ENCODE measurements at regions not wholly inside any gene's neighbourhood (a gene's known extent, or its start where the extent isn't known, plus 50 kb on each side); places are given as distances from the start of the nearest gene placed in this dataset.

GRCh38 chr1:172980971-172981370, 69.8 kb downstream of the TNFSF18 start:
- H3K27me3 Mint-ChIP-seq (ENCODE audit: low read depth): no peaks in the 10 kb centered on the region

More at GRCh38 chr1:172980971-172981370, 69.8 kb downstream of the TNFSF18 start:
- H4K5ac ChIP-seq (ENCODE audit: insufficient read length, low read depth, low read length): no peak overlapping the region
- H3K79me2 ChIP-seq (ENCODE audit: insufficient read depth, low read length): no peaks in the 10 kb centered on the region
- no peak for TF ChIP-seq CTCF (conservative IDR thresholded peaks at IDR 0.05)
- no peak for DNase-seq
- H3K18ac ChIP-seq (ENCODE audit: insufficient read length, low read depth, low read length): no peak overlapping the region
- no peak overlapping the region for H2BK12ac ChIP-seq (ENCODE audit: insufficient read length, low read depth, low read length)
- no peak overlapping the region for H3T11ph ChIP-seq (ENCODE audit: low read length)
- H3K56ac ChIP-seq (ENCODE audit: insufficient read length, low read depth, low read length): no peak overlapping the region
- no peaks in the 10 kb centered on the region for H3K9me3 ChIP-seq (ENCODE audit: control insufficient read depth, low read depth, low read length)
- no peak overlapping the region for H3K4me3 Mint-ChIP-seq
- no peaks in the 10 kb centered on the region for H3K36me3 Mint-ChIP-seq (ENCODE audit: insufficient read depth in 1 of 3, low read depth in 3 of 3)
- WGBS (ENCODE audit: extremely low coverage, insufficient read length, low lambda C conversion rate): no CpG with 5 or more reads among the region's 2 CpGs
- H3K27me3 ChIP-seq (ENCODE audit: insufficient read depth, low read length): no peaks in the 10 kb centered on the region
- H4K8ac ChIP-seq (replicated peaks; ENCODE audit: insufficient read length, low read depth, low read length): no peak overlapping the region
- no peak overlapping the region for H3K27ac Mint-ChIP-seq
- no peak overlapping the region for H3K9ac ChIP-seq (ENCODE audit: extremely low read depth, insufficient read length, low read length)
- no peak overlapping the region for H3K4me2 ChIP-seq (ENCODE audit: insufficient read depth, insufficient read length, low read length)
- no peak overlapping the region for H2BK5ac ChIP-seq (ENCODE audit: insufficient read length, low read length)
- no peaks in the 10 kb centered on the region for H3K23me2 ChIP-seq (ENCODE audit: insufficient read length, low read depth, low read length, poor library complexity, severe bottlenecking)
- H2BK15ac ChIP-seq (ENCODE audit: low read depth, low read length): no peak overlapping the region
- H2AK5ac ChIP-seq (ENCODE audit: insufficient read length, low read length): no peak overlapping the region
- H3K23ac ChIP-seq (ENCODE audit: insufficient read length, low read depth, low read length): no peak overlapping the region
- no peak overlapping the region for H3K27ac ChIP-seq (ENCODE audit: insufficient read length, low read depth, low read length)
- no peaks in the 10 kb centered on the region for H4K20me1 ChIP-seq (ENCODE audit: control insufficient read depth, insufficient read depth, insufficient read length)
- H3K9me3 Mint-ChIP-seq: no peaks in the 10 kb centered on the region
- 0 out of 4 replicates have a peak, but pooled peaks cover 0 to 3% of the 10 kb centered on the region in 2 experiments for H3K4me1 Mint-ChIP-seq
- no peak overlapping the region for H3K4ac ChIP-seq (ENCODE audit: low read depth, low read length)
- no peak overlapping the region for H2AFZ ChIP-seq (ENCODE audit: low read length)
- H2BK120ac ChIP-seq (ENCODE audit: low read depth, low read length, poor library complexity, severe bottlenecking): no peak overlapping the region
- no peak overlapping the region for H2BK20ac ChIP-seq (ENCODE audit: low read depth, low read length, poor library complexity, severe bottlenecking)
- no peak overlapping the region for H3K14ac ChIP-seq (ENCODE audit: insufficient read depth, low read length)
- no peaks in the 10 kb centered on the region for H3K79me1 ChIP-seq (ENCODE audit: insufficient read depth, low read depth, low read length, poor library complexity, severe bottlenecking)
- no peak overlapping the region for H4K91ac ChIP-seq (ENCODE audit: insufficient read length, low read depth, low read length)
- no peaks in the 10 kb centered on the region for H3K4me1 ChIP-seq (ENCODE audit: insufficient read depth, low read length)

Measured in H9 (cell line).